Adrenal gland (tissue), 9 donors: ENCODE measurements at regions not wholly inside any gene's neighbourhood (a gene's known extent, or its start where the extent isn't known, plus 50 kb on each side); places are given as distances from the start of the nearest gene placed in this dataset.

ENCODE experiments used
- DNase-seq, 7 donors: peaks; one replicate each; pipeline ENCODE4 v3.0.0-alpha.2; 2019 to 2020
- H3K27ac ChIP-seq, 5 donors: fragments of 200-600 bp; sonication (generic) in 4 of 5; 1 replicate in 3 of 5; 2 replicates in 2 of 5; pipeline versions ENCODE4 v1.5.1 to v1.8.0; 2016 to 2020; ENCODE audit warnings: mild to moderate bottlenecking in 1 of 5
- H3K27me3 ChIP-seq: fragments of 200-600 bp; 2 replicates; pipeline ENCODE4 v1.8.0; 2021
- H3K36me3 ChIP-seq, 2 donors: fragments of 200-600 bp; replicated peaks in 1 of 2; 1 replicate in 1 of 2; 2 replicates in 1 of 2; pipeline versions ENCODE4 v1.5.1 to v1.8.0; 2018 to 2022
- H3K4me1 ChIP-seq, 2 donors: fragments of 200-600 bp; replicated peaks in 1 of 2; 1 replicate in 1 of 2; 2 replicates in 1 of 2; pipeline versions ENCODE4 v1.5.1 to v1.8.0; 2018 to 2021
- H3K4me3 ChIP-seq, 4 donors: fragments of 200-600 bp; sonication (generic) in 3 of 4; one replicate each; pipeline ENCODE4 v1.5.1; 2016 to 2018
- H3K9me3 ChIP-seq, 3 donors: fragments of 200-600 bp; sonication (generic) in 1 of 3; replicated peaks in 1 of 3; 1 replicate in 2 of 3; 2 replicates in 1 of 3; pipeline versions ENCODE4 v1.5.1 to v1.8.0; 2016 to 2021
- CTCF ChIP-seq, 6 experiments: fragments of 450-650 bp in 4 of 6; fragments of 200-600 bp in 2 of 6; sonication (generic) in 1 of 6; IDR thresholded peaks; 1 replicate in 5 of 6; 2 replicates in 1 of 6; pipeline versions ENCODE4 v1.5.1 to v1.8.0; 2016 to 2021; ENCODE audit warnings: antibody characterized with exemption in 6 of 6, mild to moderate bottlenecking in 2 of 6, moderate library complexity in 1 of 6
- POLR2A ChIP-seq, 2 donors: fragments of 450-650 bp; IDR thresholded peaks; one replicate each; pipeline ENCODE4 v1.6.1; 2017; ENCODE audit warnings: antibody characterized with exemption in 2 of 2, mild to moderate bottlenecking in 2 of 2, moderate library complexity in 1 of 2
- WGBS, 4 donors: extraction: QIAGEN DNeasy Blood & Tissue Kit in 2 of 4; methylation state at CpG; one replicate each; pipeline versions ENCODE4 v1.1.5 to v1.1.7; 2013 to 2017; 5-methylcytosine and 5-hydroxymethylcytosine counted together
- intact Hi-C, 2 donors: fragments of 100-400 bp; cut with DNase I; formaldehyde crosslinking; loops; one replicate each; pipeline versions ENCODE4 v1.14.1 to v1.15.0; 2022 to 2023
- donor health status: healthy with polysubstance abuse.
- donor health status: Bipolar disorder and iron deficiency.
- donor health status: DM: yes; HTN: yes; CAD: no.
- donor health status: DM: no; HTN: no; CAD: no.
- donor health status: DM: no; HTN: no; CAD: no.

GRCh38 chr21:39064325-39065012 is 118.8 kb downstream of the PSMG1 start:
- intact Hi-C loops, result no loop called here
- DNase-seq, result no peak
- WGBS, 4 donors, result 87 to 99% (median 89%) methylated on average over 4 to 5 of the region's 5 CpGs

GRCh38 chr21:39063517-39063916 is 119.7 kb downstream of the PSMG1 start:
- H3K9me3 ChIP-seq, result no peaks in the 10 kb centered on the region

More at GRCh38 chr21:39064325-39065012, 118.8 kb downstream of the PSMG1 start:
- Histone ChIP-seq H3K27ac (no peak overlapping the region), H3K9me3 (no peaks in the 10 kb centered on the region), H3K27me3 (no peaks in the 10 kb centered on the region), H3K4me3 (no peak overlapping the region), H3K4me1 (peaks cover 3 to 29% of the 10 kb centered on the region in 2 donors), H3K36me3 (no peaks in the 10 kb centered on the region)
- no peak for TF ChIP-seq POLR2A (IDR thresholded peaks at IDR 0.05)
- TF ChIP-seq CTCF (IDR thresholded peaks at IDR 0.05), result no peak

GRCh38 chr21:39062196-39062595 is 121.1 kb downstream of the PSMG1 start:
- no peak for DNase-seq
- no peaks in the 10 kb centered on the region for H3K27me3 ChIP-seq
- H3K27ac ChIP-seq, result no peak overlapping the region
- 77 to 90% (median 85%) methylated on average over 5 to 9 of the region's 9 CpGs for WGBS, 4 donors
- no peaks in the 10 kb centered on the region for H3K9me3 ChIP-seq
- peaks cover 0 to 22% of the 10 kb centered on the region in 2 donors for H3K4me1 ChIP-seq
- H3K36me3 ChIP-seq, result no peaks in the 10 kb centered on the region
- intact Hi-C loops, result no loop called here
- no peak overlapping the region for H3K4me3 ChIP-seq
- TF ChIP-seq POLR2A (IDR thresholded peaks at IDR 0.05), result no peak
- TF ChIP-seq CTCF (IDR thresholded peaks at IDR 0.05), result no peak

More at GRCh38 chr21:39063517-39063916, 119.7 kb downstream of the PSMG1 start:
- H3K36me3 ChIP-seq, result no peaks in the 10 kb centered on the region
- TF ChIP-seq POLR2A (IDR thresholded peaks at IDR 0.05) (no peak), CTCF (IDR thresholded peaks at IDR 0.05) (no peak)
- no peak for DNase-seq
- intact Hi-C loops, result no loop called here
- H3K4me1 ChIP-seq, result peaks cover 3 to 29% of the 10 kb centered on the region in 2 donors
- no peaks in the 10 kb centered on the region for H3K27me3 ChIP-seq
- H3K27ac ChIP-seq, result no peak overlapping the region
- no peak overlapping the region for H3K4me3 ChIP-seq

- Histone ChIP-seq H3K27ac (no peak overlapping the region), H3K27me3 (no peaks in the 10 kb centered on the region), H3K4me3 (no peak overlapping the region), H3K4me1 (peaks cover 0 to 17% of the 10 kb centered on the region in 2 donors), H3K36me3 (no peaks in the 10 kb centered on the region), H3K9me3 (no peaks in the 10 kb centered on the region)
- DNase-seq, result no peak
- TF ChIP-seq CTCF (IDR thresholded peaks at IDR 0.05) (no peak), POLR2A (IDR thresholded peaks at IDR 0.05) (no peak)
- intact Hi-C loops, result no loop called here
- 80 to 100% (median 90%) methylated on average over 5 to 10 of the region's 10 CpGs for WGBS, 4 donors
Measured at GRCh38 chr21:39061766-39062165, 121.5 kb downstream of the PSMG1 start.
